Right kidney (tissue), 1 donor: ENCODE measurements at regions not wholly inside any gene's neighbourhood (a gene's known extent, or its start where the extent isn't known, plus 50 kb on each side); places are given as distances from the start of the nearest gene placed in this dataset.

Experiments used
- DNase-seq: peaks from one replicate; pipeline ENCODE4 v3.0.0-alpha.2; 2016

DNA sequence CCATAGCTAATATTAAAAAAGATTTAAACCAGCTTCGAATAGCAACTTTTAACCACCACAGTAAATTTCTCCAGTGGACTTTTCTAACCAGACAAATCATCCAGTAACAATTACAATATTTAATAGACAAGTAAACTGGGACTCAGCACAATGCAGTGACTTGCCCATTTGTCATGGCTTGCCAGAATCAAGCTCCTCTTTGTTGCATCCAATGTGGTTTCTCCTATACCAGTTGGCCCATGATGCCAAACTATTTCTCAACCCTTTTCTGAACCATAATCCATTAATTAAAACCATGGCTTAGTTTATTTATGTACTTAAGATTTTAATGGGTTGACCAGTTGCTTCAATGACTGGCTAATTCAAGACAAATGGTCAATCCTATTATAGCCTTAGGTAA lies 64.4 kb downstream of the DIO2 start:
- no peak for DNase-seq

DNA sequence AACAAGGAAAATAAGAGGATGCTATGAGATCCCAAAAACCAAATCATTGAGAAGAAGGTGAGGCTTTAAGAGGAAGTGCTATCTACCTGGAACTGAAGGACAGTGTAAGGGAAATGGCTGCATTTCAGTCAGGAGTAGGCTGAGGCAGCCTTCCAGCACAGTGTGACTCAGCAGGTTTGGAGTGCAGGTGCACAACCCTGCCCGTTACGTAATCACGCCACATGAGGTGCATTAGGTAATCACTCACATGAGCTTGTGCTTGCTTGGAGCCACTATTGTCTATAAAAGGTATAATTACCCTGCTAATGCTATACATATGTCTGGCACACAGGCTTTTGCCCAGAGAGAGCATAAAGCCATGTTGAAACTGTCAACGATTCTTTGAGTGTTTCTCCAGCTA lies 74.9 kb downstream of the DIO2 start:
- DNase-seq: no peak

DNA sequence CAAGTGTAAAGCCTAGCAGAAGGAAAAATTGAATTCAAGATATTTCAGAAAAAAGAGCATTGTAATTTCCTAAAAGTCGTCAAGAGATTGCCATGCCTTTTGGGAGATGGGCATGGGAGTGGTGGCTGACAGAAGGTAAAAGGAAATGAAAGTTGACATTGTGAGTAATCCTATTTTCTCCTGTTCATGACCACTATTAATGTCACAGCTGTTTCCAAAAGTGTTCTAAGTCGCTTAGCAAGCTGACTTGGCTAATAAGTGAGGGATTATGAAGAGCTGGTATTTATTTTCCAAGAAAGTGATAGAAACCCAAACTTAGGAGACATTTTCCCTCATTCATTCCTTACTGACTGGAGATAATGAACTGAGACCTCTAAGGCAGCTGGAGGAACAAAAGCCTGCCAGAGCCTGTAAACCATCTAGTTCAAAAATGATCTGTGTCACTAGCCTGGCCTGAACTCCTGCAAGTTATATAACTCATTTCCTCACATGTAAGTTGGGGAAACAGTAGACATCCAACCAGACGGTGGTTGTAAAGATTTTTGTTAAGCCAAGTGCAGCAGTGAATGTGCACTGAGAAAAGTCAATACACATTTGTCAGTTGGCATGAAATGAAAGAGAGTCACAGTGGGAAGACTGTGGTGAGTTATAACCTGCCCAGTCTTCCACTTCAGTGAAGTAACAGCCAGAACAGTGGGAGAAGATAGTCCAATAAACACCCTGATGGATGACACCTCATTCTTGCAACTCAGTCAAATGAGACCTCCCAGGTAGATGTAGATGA lies 75.8 kb downstream of the DIO2 start:
- DNase-seq: no peak

DNA sequence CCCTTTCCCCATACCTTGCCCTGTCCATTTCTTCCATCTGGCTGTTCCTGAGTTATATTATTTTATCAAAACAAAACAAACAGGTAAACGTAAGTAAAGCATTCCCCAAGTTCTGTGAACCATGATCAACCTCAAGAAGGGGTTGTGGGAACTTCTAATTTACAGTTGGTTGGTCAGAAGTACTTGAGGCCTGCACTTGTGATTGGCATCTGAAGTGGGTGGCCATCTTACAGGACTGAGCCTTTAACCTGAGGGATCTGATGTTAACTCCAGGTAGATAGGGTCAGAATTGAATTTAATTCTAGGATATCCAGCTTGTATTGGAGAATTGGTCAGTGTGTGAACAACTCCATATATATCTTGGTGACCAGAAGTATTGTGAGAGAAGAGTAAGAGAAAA lies 77.0 kb downstream of the DIO2 start:
- no peak for DNase-seq

DNA sequence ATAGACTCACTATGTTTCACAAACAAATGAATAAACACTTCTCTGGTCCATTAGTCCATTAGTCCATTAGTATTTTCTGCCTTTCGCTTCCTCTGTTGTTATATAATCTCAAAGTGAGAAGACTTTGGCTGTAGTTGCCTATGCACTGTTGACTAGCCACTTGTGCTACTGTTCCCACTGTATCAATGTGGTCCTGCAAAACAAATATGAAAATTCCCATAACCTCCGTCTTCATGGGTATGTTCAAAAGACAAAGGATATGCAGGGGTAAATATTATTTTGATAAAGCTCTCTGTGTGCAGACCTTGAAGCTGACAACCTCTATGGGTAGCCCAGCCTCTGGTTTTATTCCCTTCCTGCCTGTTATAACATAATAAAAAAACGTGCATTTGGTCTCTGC lies 77.8 kb downstream of the DIO2 start:
- no peak for DNase-seq

DNA sequence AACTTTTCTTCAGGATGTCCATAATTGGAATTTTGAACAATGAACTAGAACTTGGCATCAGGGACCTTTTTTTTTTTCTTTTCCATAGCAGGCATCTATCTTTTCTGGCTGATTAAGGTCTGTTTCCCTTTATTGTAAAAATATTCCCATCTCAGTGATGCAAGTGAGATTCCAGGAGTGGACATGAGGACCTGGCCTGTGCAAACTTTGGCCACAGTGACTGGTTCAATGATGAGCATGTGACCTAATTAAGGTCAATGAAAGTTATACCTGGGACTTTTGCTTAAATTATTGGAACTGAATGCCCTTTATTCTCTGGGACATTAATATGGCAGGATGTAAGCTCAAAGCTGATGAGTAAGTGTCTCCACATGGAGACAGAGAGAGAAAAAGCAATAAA lies 83.8 kb downstream of the DIO2 start:
- DNase-seq: no peak

DNA sequence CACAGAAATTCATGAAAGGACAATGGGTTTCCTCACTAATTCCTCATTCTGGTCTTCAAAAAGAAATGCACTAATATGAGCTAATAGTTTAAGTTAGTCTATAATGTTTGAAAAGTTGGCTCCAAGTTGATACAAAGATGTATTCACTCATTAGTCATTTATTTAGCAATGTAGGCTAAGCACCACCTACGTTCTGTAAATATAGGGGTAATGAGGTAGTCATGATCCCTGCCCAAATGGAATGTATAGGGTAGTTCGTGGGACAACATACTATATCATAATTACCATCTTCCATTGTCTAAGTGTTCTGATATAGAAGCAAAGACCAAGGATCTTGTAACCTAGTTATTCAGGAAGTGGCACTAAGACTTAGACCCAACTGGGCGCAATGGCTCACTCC lies 86.5 kb downstream of the DIO2 start:
- DNase-seq: no peak

DNA sequence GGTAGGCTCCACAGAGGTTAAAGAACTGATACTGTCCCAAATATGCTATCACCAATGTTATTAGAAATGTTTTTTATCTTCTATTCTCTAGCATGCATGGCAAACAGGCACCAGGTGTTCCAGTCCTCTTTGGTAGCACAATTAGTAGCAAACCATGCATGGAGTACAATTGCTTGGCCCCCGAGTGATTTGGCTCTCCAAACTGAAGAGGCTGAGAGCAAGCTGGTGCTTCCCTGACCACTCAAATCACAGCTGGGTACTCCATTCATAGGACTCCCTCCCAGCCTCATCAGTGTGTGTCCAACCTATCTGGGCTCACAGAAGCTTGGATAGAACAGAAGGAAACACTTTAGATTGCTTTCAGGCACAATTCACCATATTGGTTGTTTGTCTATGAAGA lies 93.4 kb downstream of the DIO2 start:
- no peak for DNase-seq

DNA sequence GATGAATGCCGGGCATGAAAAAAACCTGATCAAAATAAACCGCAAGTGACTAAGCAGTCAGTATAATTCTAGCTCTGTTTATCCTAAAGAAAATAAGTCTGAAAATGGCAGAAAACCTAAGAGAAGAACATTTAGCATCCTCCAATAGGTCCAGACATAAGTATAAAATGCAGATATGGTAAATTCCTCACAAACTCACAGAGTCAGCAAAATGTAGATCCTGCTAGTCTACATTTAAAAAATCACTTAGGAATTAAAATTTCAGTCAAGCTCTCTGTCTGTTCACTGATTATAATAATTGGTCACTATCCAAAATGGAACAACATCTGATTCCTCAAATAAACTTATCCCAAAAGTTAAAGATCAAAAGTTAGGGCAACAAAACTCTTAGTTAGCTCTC lies 95.1 kb downstream of the DIO2 start:
- DNase-seq: no peak

DNA sequence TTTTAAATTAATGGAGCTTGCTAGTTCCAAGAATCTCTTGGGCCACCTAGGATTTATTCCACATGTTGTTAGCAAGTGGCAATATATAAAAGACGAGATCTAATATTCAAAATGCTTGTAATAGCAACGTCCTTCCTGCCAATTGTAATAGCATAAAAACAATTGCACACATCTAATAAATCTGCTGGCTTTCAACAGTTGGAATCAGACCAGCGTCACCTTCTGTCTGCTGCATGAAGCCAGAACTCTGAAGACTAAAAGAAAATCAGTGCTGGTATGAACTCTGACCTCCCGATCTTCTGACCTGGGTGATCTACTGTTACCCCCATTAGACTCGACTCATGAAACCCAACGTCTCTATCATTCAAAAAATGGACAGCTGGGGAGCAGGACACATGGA lies 100.6 kb downstream of the DIO2 start:
- DNase-seq: no peak

DNA sequence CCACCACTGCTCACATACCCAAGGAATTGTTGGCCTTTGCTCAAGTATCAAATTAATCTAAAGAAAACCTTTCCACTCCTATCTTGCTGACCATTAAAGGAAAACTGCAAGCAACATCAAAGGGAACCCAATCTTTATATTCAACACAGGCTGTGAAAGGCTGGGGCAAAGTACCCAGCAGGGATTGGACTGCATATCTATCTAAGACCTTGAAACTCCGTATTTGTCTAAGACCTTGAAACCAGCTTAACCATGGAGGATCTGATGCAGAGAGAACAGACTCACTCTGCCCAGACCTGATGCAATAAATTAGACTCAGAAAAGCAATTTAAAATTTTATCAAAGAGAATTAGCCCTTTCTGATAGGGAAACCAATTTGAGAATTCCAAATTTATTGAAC lies 102.2 kb downstream of the DIO2 start:
- no peak for DNase-seq

DNA sequence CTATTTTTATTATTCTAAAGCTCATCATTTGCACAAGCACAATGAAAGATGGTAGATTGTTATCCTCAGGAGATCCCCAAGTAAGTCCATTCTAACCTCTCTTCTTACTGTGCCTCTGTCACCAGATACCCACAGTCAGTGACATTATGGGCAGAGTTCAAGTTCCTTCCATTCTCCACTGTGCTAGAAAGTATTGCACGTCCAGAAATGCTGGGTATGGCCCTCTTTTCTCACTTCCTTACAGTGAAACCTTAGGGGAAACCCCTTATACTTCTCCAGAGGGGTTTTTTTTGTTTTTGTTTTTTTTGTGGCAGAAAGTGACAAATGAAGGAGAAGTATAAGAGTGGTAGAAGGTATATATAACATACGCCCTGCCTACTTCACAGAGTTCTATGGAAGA lies 102.9 kb downstream of the DIO2 start:
- DNase-seq: no peak

DNA sequence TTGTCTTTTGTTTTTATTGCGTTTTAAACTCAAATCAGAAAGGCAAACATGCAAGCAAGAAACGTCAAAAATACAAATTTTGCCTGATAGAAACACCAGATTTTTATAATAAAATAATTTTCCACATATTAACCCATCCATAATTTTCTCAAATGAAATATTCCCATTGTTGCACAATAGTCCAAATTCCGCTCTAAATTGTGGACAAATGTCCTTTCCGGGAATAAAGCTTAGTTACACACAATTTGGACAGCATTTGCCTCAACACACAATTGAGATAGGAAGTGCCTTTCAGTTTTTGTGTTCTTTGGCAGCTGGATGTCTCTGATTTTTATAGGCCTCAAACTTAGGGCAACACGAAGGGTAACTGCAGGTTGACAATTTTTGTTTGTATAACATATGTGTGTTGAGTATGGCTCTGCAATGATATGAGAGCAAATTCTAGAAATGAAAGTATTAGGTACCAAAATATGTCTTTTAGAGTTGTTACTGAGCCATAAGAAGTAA lies 105.8 kb downstream of the DIO2 start:
- DNase-seq: no peak

DNA sequence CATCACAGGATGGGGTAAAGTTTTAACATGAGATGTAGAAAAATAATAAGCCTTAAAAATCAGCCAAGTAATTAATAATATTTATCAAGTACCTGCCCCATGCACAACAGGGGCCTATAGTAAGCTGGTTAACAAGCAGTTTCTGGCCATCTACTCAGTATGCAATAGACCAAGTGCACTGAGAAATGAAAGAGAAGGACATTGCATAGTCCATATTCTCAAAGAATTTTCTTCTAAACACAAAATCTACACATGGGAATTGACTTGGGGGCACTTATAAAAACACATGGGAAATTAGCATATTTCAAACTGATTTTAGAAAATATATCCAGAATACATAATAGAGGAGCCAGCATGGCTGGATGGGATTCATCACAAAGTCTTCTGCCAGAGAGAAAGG lies 109.5 kb downstream of the DIO2 start:
- no peak for DNase-seq

DNA sequence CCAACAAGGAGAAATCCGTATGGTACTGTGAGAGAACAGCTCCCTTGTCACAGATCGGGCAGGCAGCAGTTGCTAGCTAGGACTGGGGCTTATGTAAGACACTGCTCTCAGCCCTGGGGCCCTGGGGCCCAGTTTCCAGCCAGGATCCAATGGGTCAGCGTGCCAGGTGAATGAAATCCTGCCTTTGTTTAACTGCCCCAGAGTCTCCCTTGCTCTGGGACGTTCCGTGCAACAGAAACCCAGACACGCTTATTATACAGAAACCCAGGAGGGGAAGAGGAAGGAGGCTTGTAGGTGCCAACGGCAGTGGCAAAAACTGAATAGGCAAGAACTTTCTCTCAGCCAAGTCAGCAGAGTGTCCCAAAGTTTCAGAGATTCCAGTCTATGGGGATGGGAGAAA lies 110.6 kb downstream of the DIO2 start:
- DNase-seq: no peak

DNA sequence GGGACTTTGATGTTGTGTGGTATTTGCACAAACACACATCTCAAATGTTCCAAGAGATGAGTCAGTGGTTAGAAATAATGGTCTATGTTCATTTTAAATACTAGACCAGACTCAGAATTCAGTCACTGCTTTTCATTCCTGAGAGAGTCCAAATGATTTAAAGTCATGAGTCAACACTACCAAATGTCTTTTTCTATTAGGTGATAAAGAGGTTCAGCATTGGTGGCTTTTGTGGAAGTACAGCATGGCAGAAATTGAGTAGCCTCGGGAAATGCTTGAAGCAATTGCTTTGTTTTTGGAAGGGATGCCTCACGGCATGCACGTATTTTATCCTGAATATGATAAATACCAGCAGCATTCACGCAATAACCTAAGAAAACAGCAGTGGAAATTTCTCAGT lies 115.7 kb downstream of the DIO2 start:
- no peak for DNase-seq

DNA sequence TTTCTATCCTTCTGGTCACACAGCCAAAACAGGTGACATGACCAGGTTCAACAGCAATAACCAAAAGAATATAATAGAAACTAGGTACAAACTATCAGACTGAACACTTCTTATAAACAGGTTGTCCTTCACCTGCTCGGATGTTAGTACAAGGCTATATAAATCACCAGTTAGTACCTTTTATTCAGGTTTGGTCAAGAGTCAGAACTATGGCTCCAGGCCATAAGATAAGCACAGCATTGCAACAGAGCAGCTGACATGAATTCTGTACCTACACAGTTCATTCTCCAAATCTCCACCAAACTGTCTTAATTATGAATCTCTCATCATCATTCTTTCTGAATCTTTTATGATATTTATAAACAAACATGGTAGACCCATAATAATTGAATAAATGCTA lies 123.9 kb downstream of the DIO2 start:
- DNase-seq: no peak

DNA sequence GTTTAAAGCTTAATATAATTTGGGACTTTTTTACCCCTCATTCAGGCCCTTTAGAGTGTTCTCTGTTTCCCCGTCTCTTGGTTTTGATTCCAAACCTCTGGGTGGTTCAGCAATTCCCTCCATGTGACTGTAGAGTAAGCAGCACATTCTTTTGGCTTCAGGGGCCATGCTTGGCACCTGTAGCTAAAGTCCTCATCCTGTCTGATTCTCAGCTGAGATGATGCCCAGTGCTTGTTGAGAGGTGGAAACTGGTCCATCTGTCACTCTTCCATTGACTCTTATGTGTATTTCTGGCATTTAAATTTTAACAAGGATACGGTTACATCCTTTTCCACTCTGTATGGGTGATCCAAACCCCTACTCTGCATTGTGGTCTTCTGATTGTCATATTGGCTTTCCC lies 127.1 kb downstream of the DIO2 start:
- DNase-seq: no peak

DNA sequence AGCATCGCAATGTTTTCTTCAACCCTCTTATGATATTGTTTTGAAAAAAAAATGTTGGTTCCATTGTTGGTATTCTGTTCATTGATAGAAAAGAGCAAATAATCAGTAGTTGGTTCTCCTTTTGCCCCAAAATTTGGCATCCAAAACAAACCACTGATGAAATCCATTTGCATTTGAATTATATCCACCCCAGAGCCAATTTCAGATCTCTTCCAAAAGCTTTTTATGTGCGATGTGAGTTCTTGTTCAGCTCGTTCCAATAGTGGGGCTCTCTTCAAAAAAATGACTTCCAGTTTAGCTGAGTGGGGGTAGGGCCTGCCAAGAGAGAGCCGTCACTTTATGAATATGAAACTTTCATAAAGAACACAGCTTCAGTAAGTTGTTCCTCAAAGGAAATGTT lies 130.7 kb downstream of the DIO2 start:
- DNase-seq: no peak

DNA sequence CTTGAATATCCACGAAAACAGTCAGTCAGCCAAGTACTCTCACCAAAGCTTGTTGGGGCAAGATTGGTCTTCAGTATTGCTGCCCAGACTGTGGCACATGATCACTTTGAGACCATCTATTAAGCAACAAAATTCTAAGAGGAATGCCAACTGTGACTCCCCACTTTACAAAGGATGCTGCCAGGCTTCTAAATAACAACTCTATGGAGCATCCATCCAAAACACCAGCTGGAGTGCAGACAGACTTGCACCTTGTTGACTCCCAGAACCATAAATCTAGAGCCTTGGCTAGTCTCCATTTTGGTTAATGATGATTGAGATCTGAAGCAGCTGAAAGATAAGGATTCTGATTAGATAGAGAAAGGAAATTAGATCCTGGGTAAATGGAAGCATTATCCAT lies 132.8 kb downstream of the DIO2 start:
- no peak for DNase-seq

DNA sequence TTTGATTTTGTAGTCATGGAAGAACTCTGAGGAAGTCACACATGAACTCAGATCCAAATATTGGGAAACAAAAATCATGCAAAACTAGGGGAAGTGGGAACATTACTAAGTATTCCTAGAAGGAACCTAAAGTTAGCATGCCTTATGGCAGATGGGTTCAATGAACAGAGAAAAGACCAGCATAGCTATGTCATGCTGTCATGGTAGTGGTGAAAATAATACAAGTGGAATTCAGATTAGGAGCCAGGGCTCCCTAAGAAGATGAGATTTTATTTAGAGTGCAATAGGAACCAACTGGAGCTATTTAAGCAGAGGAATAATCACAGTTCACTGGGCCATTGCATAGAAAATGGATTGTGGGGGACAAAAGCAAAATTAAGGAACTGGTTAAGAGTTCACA lies 134.0 kb downstream of the DIO2 start:
- DNase-seq: no peak

DNA sequence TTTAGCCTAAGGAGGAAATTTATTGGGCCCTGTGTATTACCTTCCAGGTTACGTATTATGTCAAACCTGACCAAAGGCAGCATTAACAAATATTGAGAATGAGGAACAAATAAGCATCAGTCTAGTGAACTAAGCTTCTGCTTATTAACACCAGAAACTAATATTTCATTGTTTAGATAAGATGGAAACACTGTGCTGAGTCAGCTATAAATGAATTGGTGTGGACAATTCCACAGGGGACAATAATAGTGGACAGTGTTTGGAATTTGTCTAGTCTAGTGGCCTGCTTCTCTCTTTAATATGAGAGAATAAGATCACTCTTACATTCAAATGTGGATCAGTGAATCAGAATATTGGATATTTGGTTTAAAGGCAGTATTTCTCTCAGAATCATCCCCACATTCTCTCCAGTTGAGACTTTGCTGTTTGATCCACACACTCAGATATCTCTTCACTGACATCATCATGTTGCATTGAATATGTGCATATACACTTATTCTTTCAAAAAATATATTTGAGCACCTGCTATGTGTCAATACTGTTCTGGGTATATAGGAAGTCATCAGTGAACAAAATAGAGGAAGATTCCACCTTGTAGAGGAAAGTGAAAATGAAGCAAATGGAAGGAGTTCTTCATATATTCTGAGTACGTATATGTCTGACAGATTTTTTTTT lies 136.3 kb downstream of the DIO2 start:
- DNase-seq: no peak

DNA sequence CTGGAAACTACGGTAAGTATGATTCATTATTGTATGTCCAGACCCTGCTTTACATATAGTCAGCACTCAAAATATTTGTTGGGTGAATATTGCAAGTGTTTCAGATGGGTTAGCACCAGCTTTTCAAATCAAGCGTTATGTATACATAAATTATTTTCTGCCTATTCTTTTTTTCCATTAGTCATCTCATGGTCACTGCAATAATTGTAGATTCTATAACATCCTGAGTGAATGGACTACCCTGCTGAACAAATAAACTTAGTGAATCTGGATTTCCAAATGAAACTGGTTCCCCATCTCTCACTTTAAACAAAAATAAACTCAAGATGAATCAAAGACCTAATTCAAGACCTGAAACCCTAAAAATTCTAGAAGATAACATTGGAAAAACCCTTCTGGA lies 152.3 kb downstream of the DIO2 start:
- DNase-seq: no peak

DNA sequence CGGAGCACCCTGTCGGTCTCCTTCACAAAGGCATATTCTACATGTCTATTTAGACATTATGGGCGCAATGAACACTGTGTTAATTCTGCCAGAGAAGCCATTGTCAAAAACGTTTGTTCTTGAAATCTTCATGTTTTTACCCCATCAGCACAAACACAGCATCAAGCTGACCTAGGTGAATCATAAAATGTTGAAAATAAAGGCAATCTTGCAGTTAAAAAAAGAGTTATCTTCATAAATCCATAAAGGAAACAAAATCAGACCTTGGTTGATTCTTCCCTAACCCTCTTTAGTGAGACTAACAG lies 154.9 kb downstream of the DIO2 start:
- no peak for DNase-seq
